LNCaP clone FGC (cell line): ENCODE measurements at regions not wholly inside any gene's neighbourhood (a gene's known extent, or its start where the extent isn't known, plus 50 kb on each side); places are given as distances from the start of the nearest gene placed in this dataset.

Experiments
- DNase-seq: peaks from one replicate; pipeline ENCODE4 v3.0.0-alpha.2; 2011; ENCODE audit warnings: low read depth
- H3K4me3 ChIP-seq: 2 replicates; pipeline ENCODE4 v1.5.1; 2011; ENCODE audit warnings: mild to moderate bottlenecking, low read depth, low read length, control low read depth
- CTCF ChIP-seq: IDR thresholded peaks from 2 replicates; pipeline ENCODE4 v1.5.1; 2012; ENCODE audit warnings: mild to moderate bottlenecking; ENCODE audit not compliant: control insufficient read depth, insufficient read depth; ENCODE audit errors: extremely low read depth

GRCh38 chr6:117206944-117207687 lies 58.2 kb upstream of the VGLL2 start:
- no peak overlapping the region for H3K4me3 ChIP-seq
- TF ChIP-seq CTCF, result no peak
- DNase-seq, result no peak

- no peak for TF ChIP-seq CTCF
- H3K4me3 ChIP-seq, result no peak overlapping the region
- no peak for DNase-seq
These were observed 55.1 kb upstream of the VGLL2 start for GRCh38 chr6:117210279-117210678.

GRCh38 chr6:117215353-117216090 lies 49.8 kb upstream of the VGLL2 start:
- DNase-seq, result no peak
- H3K4me3 ChIP-seq, result no peak overlapping the region
- no peak for TF ChIP-seq CTCF
